ACC112 (cell line): ENCODE measurements at regions not wholly inside any gene's neighbourhood (a gene's known extent, or its start where the extent isn't known, plus 50 kb on each side); places are given as distances from the start of the nearest gene placed in this dataset.

Experiments used
- H2AFZ ChIP-seq: fragments of 200-600 bp; sonication (generic); one replicate; pipeline ENCODE4 v1.6.0; 2017; ENCODE audit warnings: antibody characterized with exemption, low read length; ENCODE audit not compliant: unreplicated experiment
- H3K27ac ChIP-seq: fragments of 200-600 bp; sonication (generic); 2 replicates; pipeline ENCODE4 v1.5.1; 2014; ENCODE audit warnings: low read depth, mild to moderate bottlenecking, antibody characterized with exemption, low read length, moderate library complexity
- H3K27me3 ChIP-seq: fragments of 200-600 bp; sonication (generic); 2 replicates; pipeline ENCODE4 v1.6.1; 2014; ENCODE audit warnings: mild to moderate bottlenecking, antibody characterized with exemption, low read length, moderate library complexity, mixed read lengths; ENCODE audit not compliant: insufficient read depth
- H3K36me3 ChIP-seq: fragments of 200-600 bp; sonication (generic); 2 replicates; pipeline ENCODE4 v1.6.1; 2016; ENCODE audit warnings: mild to moderate bottlenecking, antibody characterized with exemption, low read length, moderate library complexity, mixed read lengths; ENCODE audit not compliant: insufficient read depth
- H3K4me1 ChIP-seq: fragments of 200-600 bp; sonication (generic); one replicate; pipeline ENCODE4 v1.6.1; 2016; ENCODE audit warnings: low read length, mixed read lengths; ENCODE audit not compliant: insufficient read depth, unreplicated experiment, control insufficient read depth
- H3K4me3 ChIP-seq: fragments of 200-600 bp; sonication (generic); 2 replicates; pipeline ENCODE4 v1.5.1; 2014; ENCODE audit warnings: mild to moderate bottlenecking, low read depth, low read length
- H3K79me2 ChIP-seq: fragments of 200-600 bp; sonication (generic); one replicate; pipeline ENCODE4 v1.6.0; 2016; ENCODE audit warnings: low read length; ENCODE audit not compliant: control insufficient read depth, unreplicated experiment, insufficient read depth

DNA sequence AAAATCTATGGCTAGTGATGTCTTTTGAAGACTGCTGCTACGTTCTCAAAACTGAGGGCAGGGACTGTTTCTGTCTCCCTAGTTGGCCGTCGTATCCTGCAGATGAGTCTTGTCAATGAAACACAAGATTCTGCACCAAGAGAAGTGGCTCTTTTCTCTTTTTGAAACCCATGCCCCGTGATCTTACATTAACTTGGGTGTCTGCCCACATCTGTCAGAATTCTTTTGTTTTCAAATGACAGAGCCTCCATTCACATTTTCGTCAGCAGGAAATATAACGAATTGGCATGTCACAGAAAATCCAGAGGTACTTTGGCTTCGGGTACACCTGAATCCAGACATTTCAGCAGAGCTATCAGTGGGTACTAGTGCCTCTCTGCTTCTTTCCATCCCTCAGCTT, 331.3 kb upstream of the PROK2 start:
- Histone ChIP-seq H3K4me3 (no peak overlapping the region), H3K36me3 (no peaks in the 10 kb centered on the region), H3K79me2 (no peaks in the 10 kb centered on the region), H3K4me1 (no peaks in the 10 kb centered on the region), H2AFZ (no peak overlapping the region), H3K27ac (no peak overlapping the region), H3K27me3 (no peaks in the 10 kb centered on the region)

DNA sequence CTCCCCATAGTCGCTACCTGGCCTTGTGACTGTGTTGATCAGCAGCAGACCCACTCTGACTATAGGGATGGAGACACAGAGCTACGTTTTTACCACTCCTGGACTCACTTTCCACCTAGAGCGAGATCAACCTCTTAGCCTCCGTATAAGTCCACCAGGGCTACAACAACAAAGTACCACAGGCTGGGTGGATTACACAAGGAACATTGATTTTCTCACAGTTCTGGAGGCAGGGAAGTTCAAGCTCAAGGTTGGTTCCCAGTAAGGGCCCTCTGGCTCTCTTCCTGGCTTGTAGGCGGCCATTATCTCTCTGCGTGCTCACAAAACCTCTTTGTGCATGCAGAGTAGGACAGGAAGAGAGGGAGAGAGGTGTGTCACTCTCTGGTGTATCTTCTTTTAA, 330.4 kb upstream of the PROK2 start:
- H3K27me3 ChIP-seq = no peaks in the 10 kb centered on the region
- H2AFZ ChIP-seq = no peak overlapping the region
- no peaks in the 10 kb centered on the region for H3K4me1 ChIP-seq
- H3K4me3 ChIP-seq = no peak overlapping the region
- no peaks in the 10 kb centered on the region for H3K79me2 ChIP-seq
- no peaks in the 10 kb centered on the region for H3K36me3 ChIP-seq
- no peak overlapping the region for H3K27ac ChIP-seq

DNA sequence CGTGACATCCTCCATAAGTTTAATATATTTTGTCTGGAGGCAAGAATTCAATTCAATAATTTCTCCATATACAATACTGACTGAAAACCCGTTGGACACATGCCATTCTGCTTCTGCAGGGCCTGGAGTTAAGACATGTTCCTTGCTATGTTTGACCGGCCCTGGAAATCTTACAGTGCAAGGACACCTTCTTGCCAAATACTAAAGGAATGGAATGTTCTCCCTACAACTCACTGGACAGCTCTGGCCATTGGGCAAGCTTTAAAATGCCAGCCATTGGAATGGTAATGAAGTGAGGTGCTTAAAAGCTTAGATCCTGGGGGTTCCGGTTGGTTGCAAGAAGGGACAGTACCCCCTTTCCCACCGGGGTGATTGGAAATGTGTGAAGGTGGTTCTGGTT, 329.8 kb upstream of the PROK2 start:
- Histone ChIP-seq H2AFZ (no peak overlapping the region), H3K36me3 (no peaks in the 10 kb centered on the region), H3K4me1 (no peaks in the 10 kb centered on the region), H3K79me2 (no peaks in the 10 kb centered on the region), H3K27ac (no peak overlapping the region), H3K4me3 (no peak overlapping the region), H3K27me3 (no peaks in the 10 kb centered on the region)

DNA sequence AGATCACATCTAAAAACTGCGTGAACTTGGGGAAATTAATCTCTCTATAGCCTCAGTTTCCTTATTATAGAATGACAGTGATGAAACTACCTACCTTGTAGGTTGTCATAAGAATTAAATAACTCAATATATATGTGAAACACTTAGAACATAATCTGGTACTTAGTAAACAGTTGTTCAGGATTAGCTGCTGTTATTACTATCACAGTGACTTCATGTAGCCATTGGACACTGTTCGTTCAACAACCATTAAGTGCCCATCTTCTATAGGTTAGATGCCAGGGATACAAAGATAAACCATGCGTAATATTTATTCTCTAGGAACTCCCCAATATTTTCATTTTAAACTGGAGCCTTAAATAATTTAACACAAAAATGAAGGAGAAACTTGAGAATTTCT, 329.0 kb upstream of the PROK2 start:
- Histone ChIP-seq H3K79me2 (no peaks in the 10 kb centered on the region), H3K27ac (no peak overlapping the region), H3K4me3 (no peak overlapping the region), H3K27me3 (no peaks in the 10 kb centered on the region), H3K4me1 (no peaks in the 10 kb centered on the region), H3K36me3 (no peaks in the 10 kb centered on the region), H2AFZ (no peak overlapping the region)

DNA sequence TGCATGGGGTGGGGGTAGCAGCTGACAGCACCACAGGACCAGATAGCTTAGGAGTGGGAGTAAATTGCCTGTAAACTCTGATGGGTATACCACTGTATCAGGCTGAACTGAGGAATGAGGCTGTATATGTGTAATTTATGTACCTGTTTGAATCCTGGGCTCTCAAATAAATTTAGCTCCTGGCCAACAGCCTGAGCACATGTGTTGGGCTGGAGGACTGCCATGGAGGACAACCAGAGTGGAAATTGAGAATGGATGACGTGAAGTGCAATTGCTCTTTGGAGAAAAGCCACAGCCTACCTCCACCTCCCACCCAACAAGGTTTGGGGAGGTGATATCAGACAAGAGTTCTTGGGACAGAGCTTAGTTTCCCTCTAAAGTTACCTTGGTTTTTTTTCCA, 328.6 kb upstream of the PROK2 start:
- no peak overlapping the region for H2AFZ ChIP-seq
- no peaks in the 10 kb centered on the region for H3K36me3 ChIP-seq
- no peak overlapping the region for H3K4me3 ChIP-seq

DNA sequence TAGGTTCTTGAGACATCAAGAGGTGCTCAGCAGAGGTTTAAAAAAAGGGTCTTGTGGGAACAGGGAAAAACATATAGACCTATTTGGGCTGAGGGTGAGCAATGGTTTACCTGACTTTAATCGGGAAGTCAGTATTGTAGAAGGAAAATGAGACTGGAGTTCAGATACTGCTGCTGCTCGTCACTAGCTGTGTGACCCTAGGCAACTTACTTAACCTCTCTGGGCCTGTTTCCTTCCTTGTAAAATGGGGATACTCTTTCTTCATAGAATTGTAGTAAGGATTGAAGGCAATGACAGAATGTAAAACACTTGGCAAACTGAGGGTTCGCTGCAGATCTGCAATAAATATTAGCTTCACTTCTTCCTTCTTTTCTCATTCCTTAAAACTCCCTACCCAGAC, 327.5 kb upstream of the PROK2 start:
- H3K4me1 ChIP-seq = no peaks in the 10 kb centered on the region
- H3K79me2 ChIP-seq = no peaks in the 10 kb centered on the region
- no peaks in the 10 kb centered on the region for H3K36me3 ChIP-seq
- H3K27me3 ChIP-seq = no peaks in the 10 kb centered on the region
- no peak overlapping the region for H3K4me3 ChIP-seq
- H3K27ac ChIP-seq = no peak overlapping the region
- H2AFZ ChIP-seq = no peak overlapping the region

More for the DNA sequence above, 328.6 kb upstream of the PROK2 start:
- no peaks in the 10 kb centered on the region for H3K79me2 ChIP-seq
- no peaks in the 10 kb centered on the region for H3K27me3 ChIP-seq
- H3K4me1 ChIP-seq = no peaks in the 10 kb centered on the region
- no peak overlapping the region for H3K27ac ChIP-seq

DNA sequence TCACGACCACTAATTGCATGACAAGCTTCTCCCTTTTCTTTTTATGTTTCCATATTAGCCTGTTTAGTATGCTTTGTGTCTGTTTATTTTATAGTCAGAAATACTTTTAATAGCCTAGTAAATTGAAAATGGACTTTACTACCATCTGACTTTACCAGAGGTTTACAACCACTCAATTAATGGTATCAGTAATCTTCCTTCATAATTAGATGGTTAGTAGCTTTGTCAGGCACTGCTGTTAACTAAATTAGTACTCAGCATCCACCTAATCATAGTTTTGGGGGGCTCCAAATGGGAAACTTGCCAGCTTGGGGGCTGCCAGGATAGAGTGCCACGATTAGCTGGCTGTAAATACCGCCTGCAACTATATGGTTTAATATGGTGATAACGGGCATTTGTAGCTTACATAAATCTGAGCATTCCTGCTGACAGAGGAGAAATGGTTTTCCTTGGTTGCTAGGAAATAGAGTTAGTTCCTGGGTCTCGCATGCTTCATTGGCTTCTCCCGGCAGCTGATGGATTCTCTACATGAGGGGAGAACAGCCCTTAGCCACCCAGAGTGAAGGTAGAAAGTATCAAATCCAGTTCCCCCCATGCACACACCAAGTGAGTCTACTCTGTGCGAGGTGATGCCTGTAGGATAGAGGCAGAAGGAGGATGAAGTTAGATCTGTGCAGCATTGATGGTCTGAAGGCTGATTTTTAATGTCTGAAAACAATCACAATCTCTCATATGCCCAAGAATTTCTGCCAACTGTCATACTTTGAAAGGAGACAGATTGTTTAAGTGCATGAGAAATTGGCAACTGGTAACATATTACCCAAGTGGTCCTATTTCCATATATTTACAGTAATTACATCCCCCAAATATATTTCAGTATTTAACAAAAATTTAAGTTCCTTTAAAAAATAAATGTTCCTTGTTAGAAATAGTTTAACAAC, 326.6 kb upstream of the PROK2 start:
- no peak overlapping the region for H3K27ac ChIP-seq
- no peaks in the 10 kb centered on the region for H3K4me1 ChIP-seq
- H3K4me3 ChIP-seq = no peak overlapping the region
- H3K36me3 ChIP-seq = no peaks in the 10 kb centered on the region
- no peaks in the 10 kb centered on the region for H3K27me3 ChIP-seq
- H3K79me2 ChIP-seq = no peaks in the 10 kb centered on the region
- no peak overlapping the region for H2AFZ ChIP-seq

DNA sequence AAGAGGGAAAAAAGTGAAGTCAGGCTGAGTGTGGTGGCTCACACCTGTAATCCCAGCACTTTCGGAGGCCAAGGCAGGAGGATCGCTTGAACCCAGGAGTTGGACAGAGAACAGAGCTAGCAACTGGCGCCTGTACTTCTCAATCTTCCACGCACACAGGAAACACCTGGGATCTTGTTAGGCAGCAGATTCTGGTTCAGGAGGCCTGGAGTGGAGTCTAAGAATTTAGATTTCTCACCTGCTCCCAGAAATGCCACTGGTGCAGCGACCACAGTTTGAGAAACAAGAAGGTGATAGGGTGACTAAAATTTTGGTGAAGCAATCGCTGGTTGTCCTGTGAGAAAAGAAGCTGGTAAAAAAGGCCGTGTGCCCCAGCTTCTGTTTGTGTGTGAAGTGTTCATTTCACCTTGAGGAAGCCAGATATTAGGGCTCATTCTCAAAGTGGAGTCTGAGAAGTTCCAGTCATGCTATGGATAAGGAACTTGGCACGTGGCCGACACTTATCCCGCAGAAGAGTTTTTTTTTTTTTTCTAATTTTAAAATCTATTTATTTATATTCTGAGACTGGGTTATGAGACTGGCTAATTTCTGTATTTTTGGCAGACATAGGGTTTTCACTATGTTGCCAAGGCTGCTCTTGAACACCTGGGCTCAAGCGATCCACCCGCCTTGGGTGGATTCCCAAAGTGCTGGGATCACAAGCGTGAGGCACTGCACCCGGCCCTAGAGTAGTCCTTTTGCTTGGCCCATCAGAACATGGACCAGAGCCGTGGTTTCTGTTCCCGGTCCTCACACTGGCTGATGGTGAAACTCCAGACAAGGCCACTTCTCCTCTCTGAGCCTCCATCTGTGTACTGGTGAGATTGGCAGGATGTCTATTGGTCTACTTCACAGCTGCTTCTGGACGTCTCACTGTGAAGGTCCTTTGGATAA, 324.6 kb upstream of the PROK2 start:
- Histone ChIP-seq H3K4me1 (no peaks in the 10 kb centered on the region), H2AFZ (no peak overlapping the region), H3K27me3 (no peaks in the 10 kb centered on the region), H3K4me3 (no peak overlapping the region), H3K27ac (no peak overlapping the region), H3K79me2 (no peaks in the 10 kb centered on the region), H3K36me3 (no peaks in the 10 kb centered on the region)

DNA sequence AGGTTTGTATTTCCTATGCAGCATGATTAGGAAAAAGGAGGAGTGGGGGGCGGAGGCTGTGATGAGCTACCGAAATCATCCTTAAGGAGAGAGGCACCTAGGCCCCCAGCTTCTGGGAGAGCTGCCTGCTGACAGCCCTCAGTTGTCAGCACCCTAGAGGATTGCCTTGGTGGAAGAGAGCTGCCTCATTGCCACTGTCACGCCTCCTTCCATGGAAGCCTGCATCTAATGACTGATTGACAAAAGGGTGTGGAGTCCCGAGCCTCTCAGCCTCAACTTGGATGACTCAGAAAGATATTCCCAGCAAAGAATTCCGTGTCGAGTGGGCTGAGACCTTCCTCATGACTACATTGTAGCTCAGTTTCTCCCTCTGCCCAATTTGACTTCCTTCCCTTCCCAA, 320.4 kb upstream of the PROK2 start:
- Histone ChIP-seq H3K4me3 (no peak overlapping the region), H3K79me2 (no peaks in the 10 kb centered on the region), H2AFZ (no peak overlapping the region), H3K27ac (no peak overlapping the region), H3K27me3 (no peaks in the 10 kb centered on the region), H3K36me3 (no peaks in the 10 kb centered on the region), H3K4me1 (peaks cover 6% of the 10 kb centered on the region)

DNA sequence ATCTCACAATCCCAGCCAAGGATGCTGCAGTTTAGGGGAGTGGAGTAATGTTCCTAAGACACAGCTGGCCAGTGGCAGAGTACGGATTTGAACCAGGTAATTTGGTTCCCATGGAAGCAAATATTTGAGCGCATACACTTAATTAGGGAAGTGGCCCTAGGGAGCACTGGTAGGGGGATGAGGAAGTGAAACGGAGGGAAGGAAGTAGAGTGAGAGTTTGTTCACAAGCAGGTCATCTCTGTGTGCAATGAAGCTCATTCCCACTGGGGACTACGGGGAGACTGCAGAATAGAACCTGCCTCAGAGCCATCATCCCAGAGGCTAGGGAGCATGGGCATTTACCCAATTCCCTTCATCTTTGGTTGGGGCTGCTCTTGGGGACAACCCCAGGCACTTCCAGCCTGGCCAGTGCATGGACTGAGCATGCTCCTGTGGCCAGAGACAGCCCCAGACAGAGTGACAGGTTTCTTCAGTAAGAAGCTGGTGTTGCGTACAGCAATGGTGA, 317.2 kb upstream of the PROK2 start:
- Histone ChIP-seq H3K79me2 (no peaks in the 10 kb centered on the region), H3K4me1 (peaks cover 6% of the 10 kb centered on the region), H2AFZ (no peak overlapping the region), H3K27ac (no peak overlapping the region), H3K36me3 (no peaks in the 10 kb centered on the region), H3K4me3 (no peak overlapping the region), H3K27me3 (no peaks in the 10 kb centered on the region)
